ENCODE measurements at regions not wholly inside any gene's neighbourhood (a gene's known extent, or its start where the extent isn't known, plus 50 kb on each side); places are given as distances from the start of the nearest gene placed in this dataset.
"Not testable (repeated sequence)": the region's sequence is repeated elsewhere in the genome, so short reads cannot be mapped to it uniquely, and the experiment has no call there.

DNA sequence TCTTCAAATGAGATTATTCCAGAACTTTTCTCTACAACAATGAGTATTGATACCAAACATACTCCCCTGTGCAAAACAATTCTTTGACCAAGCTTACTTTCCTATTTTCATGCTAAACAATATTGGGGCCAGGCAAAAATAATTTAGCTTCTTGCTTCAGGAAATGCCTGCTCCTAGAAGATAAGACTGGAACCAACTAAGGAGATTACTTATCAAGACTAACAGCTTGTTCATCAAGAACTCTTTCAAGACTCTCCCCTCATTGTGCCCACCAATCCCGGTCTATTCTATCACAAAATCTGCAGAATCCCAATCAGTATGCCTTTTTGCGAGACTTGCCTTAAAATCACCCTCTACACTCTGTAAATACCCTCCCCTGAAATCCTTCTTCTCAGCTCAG is 536.6 kb downstream of the RWDD3 start:
- no peak for DNase-seq (ENCODE audit: low read depth)

DNA sequence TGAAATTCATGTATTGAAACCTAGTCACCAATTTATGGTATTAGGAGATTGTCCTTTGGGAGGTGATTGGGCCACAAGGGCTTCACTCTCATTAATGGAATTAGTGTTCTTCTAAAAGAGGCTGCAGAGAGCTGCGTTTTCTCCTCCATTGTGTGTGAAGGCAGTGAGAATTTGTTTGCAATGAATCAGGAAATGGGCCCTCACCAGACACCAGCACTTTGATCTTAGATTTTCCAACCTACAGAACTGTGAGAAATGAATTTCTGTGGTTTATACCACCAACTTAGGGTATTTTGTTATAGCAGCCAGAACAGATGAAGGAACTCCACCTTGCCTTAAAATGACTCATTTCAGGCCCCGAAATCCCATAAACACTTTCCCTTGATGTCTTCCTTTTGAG is 544.2 kb downstream of the RWDD3 start:
- no peak for DNase-seq (ENCODE audit: low read depth)

GRCh38 chr1:95780836-95781235 is 546.8 kb downstream of the RWDD3 start:
- no peak for DNase-seq (ENCODE audit: low read depth)

DNA sequence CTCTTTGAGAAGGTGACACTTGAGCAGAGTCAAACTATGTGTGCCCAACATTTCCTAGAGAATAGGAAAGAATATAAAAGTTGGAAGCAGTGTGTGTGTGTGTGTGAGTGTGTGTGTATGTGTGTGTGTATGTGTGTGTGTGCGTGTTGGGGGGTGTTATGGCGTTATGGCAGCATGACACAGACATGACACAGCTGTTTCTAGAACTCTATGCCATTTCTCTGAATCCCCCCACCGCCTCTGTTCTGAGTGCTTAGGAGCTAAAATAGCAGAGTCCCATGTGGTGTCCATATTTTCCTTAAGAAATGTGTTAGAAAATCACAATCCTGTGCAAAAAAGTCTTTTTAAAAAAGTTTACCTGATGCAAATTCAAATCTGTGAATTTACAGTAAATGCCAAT is 556.1 kb downstream of the RWDD3 start:
- DNase-seq (ENCODE audit: low read depth), result no peak

- no peak for DNase-seq (ENCODE audit: low read depth)
Observed at GRCh38 chr1:95793893-95794292, 559.9 kb downstream of the RWDD3 start.

GRCh38 chr1:95797761-95798160 is 563.8 kb downstream of the RWDD3 start:
- not testable (repeated sequence) for DNase-seq (ENCODE audit: low read depth)

- no peak for DNase-seq (ENCODE audit: low read depth)
Observed at GRCh38 chr1:95806171-95806570, 572.2 kb downstream of the RWDD3 start.

- no peak for DNase-seq (ENCODE audit: low read depth)
Observed at GRCh38 chr1:95809391-95809790, 575.4 kb downstream of the RWDD3 start.

GRCh38 chr1:95815511-95815910 is 581.5 kb downstream of the RWDD3 start:
- DNase-seq (ENCODE audit: low read depth), result no peak

- no peak for DNase-seq (ENCODE audit: low read depth)
Observed at GRCh38 chr1:95829556-95829955, 595.5 kb downstream of the RWDD3 start.

GRCh38 chr1:95832370-95832769 is 598.4 kb downstream of the RWDD3 start:
- DNase-seq (ENCODE audit: low read depth), result no peak

DNA sequence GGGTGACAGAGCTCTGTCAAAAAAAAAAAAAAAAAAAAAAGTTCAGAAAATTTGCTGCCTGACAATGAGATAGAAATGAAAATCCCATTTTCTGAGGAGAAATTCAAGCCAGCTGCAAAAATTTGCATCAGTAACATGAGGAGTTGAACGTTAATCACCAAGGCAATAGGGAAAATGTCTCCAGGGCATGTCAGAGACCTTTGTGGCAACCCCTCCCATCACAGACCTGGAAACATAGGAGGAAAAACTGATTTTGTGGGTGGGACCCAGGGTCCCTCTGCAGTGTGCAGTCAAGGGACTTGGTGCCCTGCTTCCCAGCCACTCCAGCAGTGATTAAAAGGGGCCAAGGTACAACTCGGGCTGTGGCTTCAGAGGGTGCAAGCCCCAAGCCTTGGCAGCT is 615.4 kb downstream of the RWDD3 start:
- no peak for DNase-seq (ENCODE audit: low read depth)

GRCh38 chr1:95850165-95850649 is 616.2 kb downstream of the RWDD3 start:
- DNase-seq (ENCODE audit: low read depth), result no peak

GRCh38 chr1:95850763-95851162 is 616.8 kb downstream of the RWDD3 start:
- no peak for DNase-seq (ENCODE audit: low read depth)

DNA sequence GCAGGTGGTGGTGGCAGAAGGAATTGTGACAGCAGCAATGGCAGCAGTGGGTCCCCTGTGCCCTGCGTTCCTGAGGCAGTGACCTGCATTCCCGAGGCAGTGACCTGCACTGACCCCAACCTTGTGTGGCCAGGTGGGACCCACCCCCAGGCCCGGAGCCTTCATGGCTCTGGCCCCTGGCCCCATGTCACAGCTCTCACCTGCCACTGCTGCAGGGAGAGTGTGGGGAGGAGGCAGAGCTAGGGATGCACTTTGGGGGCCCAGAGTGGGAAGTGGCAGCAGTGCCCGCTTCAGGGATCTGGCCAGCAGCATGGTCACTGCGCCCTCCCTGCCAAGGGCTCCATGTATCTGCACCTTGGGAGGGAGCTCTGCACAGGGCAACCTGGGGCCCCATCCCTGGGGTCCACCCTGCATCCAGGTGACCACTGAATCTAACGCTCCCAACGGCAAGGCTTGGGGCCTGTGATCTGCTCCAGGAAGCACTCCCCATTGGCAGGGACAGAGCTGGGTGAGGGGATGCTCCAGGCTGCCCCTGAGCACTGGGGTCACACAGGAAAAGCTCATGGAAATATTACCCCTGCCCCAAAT is 618.6 kb downstream of the RWDD3 start:
- DNase-seq (ENCODE audit: low read depth), result no peak

GRCh38 chr1:95854457-95854856 is 620.4 kb downstream of the RWDD3 start:
- DNase-seq (ENCODE audit: low read depth), result no peak

DNA sequence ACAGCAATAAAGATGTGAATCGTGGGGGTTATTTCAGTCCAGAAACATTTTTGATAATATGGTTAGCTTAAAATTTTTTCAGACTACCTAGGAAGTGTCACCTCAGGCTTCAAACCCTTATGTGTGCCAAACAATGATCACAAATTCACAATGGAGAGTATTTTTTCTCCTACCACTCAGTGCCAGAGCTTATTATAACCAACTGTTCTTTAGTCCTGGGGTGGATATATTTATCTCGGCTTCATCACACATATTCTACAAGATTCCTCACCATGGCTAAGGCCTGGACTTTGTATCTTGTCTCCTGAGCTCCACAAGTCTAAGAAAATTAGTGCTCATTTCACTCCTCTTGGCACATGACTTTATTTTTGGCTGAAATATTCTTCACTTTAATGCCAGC is 629.1 kb downstream of the RWDD3 start:
- no peak for DNase-seq (ENCODE audit: low read depth)

DNA sequence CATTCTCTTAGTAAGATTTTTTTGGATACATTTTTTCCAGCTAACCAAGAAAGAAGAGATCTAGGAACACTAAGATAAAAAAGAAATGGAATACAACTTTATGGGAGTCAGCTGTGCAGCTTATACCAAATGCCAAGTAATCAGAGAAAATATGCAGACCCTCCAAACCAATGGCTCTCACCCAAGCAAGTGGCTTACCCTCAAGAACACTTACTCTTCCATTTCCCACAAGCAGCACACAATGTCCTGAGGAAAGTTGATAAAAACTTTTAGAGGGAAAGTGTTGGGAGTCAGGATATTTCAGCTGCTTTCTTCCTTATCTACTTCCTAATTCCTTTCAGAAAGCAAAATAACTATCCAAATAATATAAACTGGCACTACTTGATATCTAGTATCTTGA is 631.8 kb downstream of the RWDD3 start:
- no peak for DNase-seq (ENCODE audit: low read depth)

- no peak for DNase-seq (ENCODE audit: low read depth)
Observed at GRCh38 chr1:95876276-95876675, 642.3 kb downstream of the RWDD3 start.

- DNase-seq (ENCODE audit: low read depth), result no peak
Observed at GRCh38 chr1:95879498-95880050, 645.6 kb downstream of the RWDD3 start.

DNA sequence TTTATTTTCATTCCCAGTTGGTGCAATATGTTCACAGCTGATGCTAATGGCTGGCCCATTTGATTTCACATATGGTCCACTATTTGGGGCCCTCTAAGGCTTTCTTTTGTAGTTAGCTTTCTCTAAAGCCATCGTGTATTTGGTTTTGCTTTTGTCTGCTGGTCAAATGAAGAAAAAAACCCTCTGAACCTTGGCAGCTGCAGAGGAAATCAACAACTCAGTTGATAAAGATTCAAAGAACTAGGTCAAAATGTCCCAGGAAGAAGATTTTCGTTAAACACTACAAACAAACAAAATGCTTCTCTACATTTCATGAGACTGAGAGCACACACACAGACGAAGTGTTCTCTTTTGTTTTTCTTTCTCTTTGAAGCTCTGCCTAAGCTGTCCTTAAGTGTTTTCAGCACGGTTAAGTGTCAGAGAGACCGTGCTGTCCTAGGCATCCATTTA is 655.0 kb downstream of the RWDD3 start:
- no peak for DNase-seq (ENCODE audit: low read depth)

- no peak for DNase-seq (ENCODE audit: low read depth)
Observed at GRCh38 chr1:95889400-95889799, 655.4 kb downstream of the RWDD3 start.

DNA sequence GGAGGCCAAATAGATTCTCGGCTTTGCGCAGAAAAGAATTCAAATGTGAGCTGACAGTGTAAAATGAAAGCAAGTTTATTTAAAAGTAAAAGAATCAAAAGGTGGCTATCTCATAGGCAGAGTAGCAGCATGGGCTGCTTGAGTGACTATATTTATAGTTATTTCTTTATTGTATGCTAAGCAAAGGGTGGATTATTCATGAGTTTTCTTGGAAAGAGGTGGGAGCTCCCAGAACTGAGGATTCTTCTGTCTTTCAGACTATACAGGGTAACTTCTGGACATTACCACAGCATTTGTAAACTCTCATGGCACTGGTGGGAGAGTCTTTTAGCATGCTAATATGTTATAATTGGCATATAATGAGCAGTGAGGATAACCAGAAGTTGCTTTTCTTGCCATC is 659.9 kb downstream of the RWDD3 start:
- DNase-seq (ENCODE audit: low read depth), result no peak

- no peak for DNase-seq (ENCODE audit: low read depth)
Observed at GRCh38 chr1:95903060-95903459, 669.0 kb downstream of the RWDD3 start.
